Keratinocyte (primary cell): ENCODE measurements at regions not wholly inside any gene's neighbourhood (a gene's known extent, or its start where the extent isn't known, plus 50 kb on each side); places are given as distances from the start of the nearest gene placed in this dataset.
A peak's percentile ranks its signal among the peaks of the same experiment; 100 is the strongest.

Experiments
- DNase-seq: peaks from one replicate; pipeline ENCODE4 v3.0.0-alpha.2; 2011; ENCODE audit warnings: low read depth, missing footprints, low spot score
- FAIRE-seq: peaks from 2 replicates; lab custom pipeline; 2011; peaks lifted over from hg19 to GRCh38; lab: Jason Lieb, UNC
- H2AFZ ChIP-seq: 2 replicates; pipeline ENCODE4 v1.6.0; 2012; ENCODE audit warnings: low read length, control low read depth, inconsistent platforms; ENCODE audit not compliant: control insufficient read depth
- H3K27ac ChIP-seq: 2 replicates; pipeline ENCODE4 v1.5.1; 2011; ENCODE audit warnings: low read length; ENCODE audit not compliant: control insufficient read depth, insufficient read depth
- H3K27me3 ChIP-seq: 3 replicates; pipeline ENCODE4 v1.6.0; 2011; ENCODE audit warnings: low read length; ENCODE audit not compliant: control insufficient read depth, insufficient read depth; ENCODE audit errors: extremely low read depth
- H3K36me3 ChIP-seq, 2 experiments: 2 replicates in 1 of 2; 3 replicates in 1 of 2; pipeline ENCODE4 v1.5.1; 2011; ENCODE audit warnings: low read length in 2 of 2, mild to moderate bottlenecking in 1 of 2; ENCODE audit not compliant: control insufficient read depth in 2 of 2, insufficient read depth in 2 of 2; ENCODE audit errors: extremely low read depth in 1 of 2
- H3K4me1 ChIP-seq: 3 replicates; pipeline ENCODE4 v1.5.1; 2011; ENCODE audit warnings: low read length; ENCODE audit not compliant: control insufficient read depth, insufficient read depth; ENCODE audit errors: extremely low read depth
- H3K4me2 ChIP-seq: 3 replicates; pipeline ENCODE4 v1.6.0; 2011; ENCODE audit warnings: low read depth, low read length; ENCODE audit not compliant: control insufficient read depth, insufficient read depth; ENCODE audit errors: extremely low read depth
- H3K4me3 ChIP-seq, 3 experiments: fragments of 200-600 bp in 1 of 3; sonication (generic) in 1 of 3; 2 replicates in 2 of 3; 3 replicates in 1 of 3; pipeline ENCODE4 v1.5.1; 2011 to 2016; ENCODE audit warnings: low read length in 3 of 3, mild to moderate bottlenecking in 3 of 3, control low read depth in 2 of 3, inconsistent platforms in 1 of 3, low read depth in 1 of 3, mixed read lengths in 1 of 3, mixed run types in 1 of 3, moderate library complexity in 1 of 3; ENCODE audit not compliant: control insufficient read depth in 2 of 3, insufficient read depth in 2 of 3; ENCODE audit errors: extremely low read depth in 1 of 3
- H3K79me2 ChIP-seq: 2 replicates; pipeline ENCODE4 v1.6.0; 2012; ENCODE audit warnings: low read length; ENCODE audit not compliant: control insufficient read depth, insufficient read depth
- H3K9ac ChIP-seq: 3 replicates; pipeline ENCODE4 v1.6.0; 2011; ENCODE audit warnings: low read length; ENCODE audit not compliant: control insufficient read depth, insufficient read depth; ENCODE audit errors: extremely low read depth
- H3K9me1 ChIP-seq: 3 replicates; pipeline ENCODE4 v1.6.0; 2011; ENCODE audit warnings: low read length; ENCODE audit not compliant: control insufficient read depth, insufficient read depth; ENCODE audit errors: extremely low read depth
- H3K9me3 ChIP-seq: 2 replicates; pipeline ENCODE4 v1.5.1; 2012; ENCODE audit warnings: low read depth, low read length; ENCODE audit not compliant: control insufficient read depth
- H4K20me1 ChIP-seq: 3 replicates; pipeline ENCODE4 v1.6.0; 2011; ENCODE audit warnings: low read length; ENCODE audit not compliant: control insufficient read depth, insufficient read depth; ENCODE audit errors: extremely low read depth
- CTCF ChIP-seq, 3 experiments: IDR thresholded peaks in 1 of 3; conservative IDR thresholded peaks in 1 of 3; optimal IDR thresholded peaks in 1 of 3; 2 replicates in 2 of 3; 3 replicates in 1 of 3; pipeline versions ENCODE3 to v1.5.1; 2011; ENCODE audit warnings: low read length in 3 of 3, mild to moderate bottlenecking in 3 of 3, moderate library complexity in 2 of 3, control low read depth in 1 of 3, inconsistent platforms in 1 of 3; ENCODE audit not compliant: insufficient read depth in 2 of 3; ENCODE audit errors: extremely low read depth in 1 of 3
- EZH2 ChIP-seq: IDR thresholded peaks from one replicate; pipeline ENCODE4 v1.6.1; 2012; ENCODE audit warnings: inconsistent platforms, mild to moderate bottlenecking, low read length, moderate library complexity
- dilution Hi-C: fragments of 300-500 bp; cut with MboI; formaldehyde crosslinking; loops from one replicate; pipeline ENCODE4 v1.7.0; 2020; ENCODE audit warnings: low sequenced_read_pairs; ENCODE audit not compliant: extremely low pct_ligation_motif_present

- TF ChIP-seq EZH2 (no peak), CTCF (optimal IDR thresholded peaks at IDR 0.05 in 1 of 3, IDR thresholded peaks at IDR 0.05 in 1 of 3, conservative IDR thresholded peaks at IDR 0.05 in 1 of 3; ENCODE audit: extremely low read depth in 1 of 3, insufficient read depth in 2 of 3, low read length in 3 of 3) (no peak)
- Histone ChIP-seq H3K9me1 (no peaks in the 10 kb centered on the region), H3K27me3 (no peaks in the 10 kb centered on the region), H3K27ac (no peak overlapping the region), H3K9me3 (no peaks in the 10 kb centered on the region), H3K4me1 (peaks cover 14% of the 10 kb centered on the region), H3K4me3 (no peak overlapping the region), H4K20me1 (no peaks in the 10 kb centered on the region), H2AFZ (no peak overlapping the region), H3K36me3 (no peaks in the 10 kb centered on the region), H3K79me2 (no peaks in the 10 kb centered on the region), H3K9ac (no peak overlapping the region), H3K4me2 (no peak overlapping the region)
- DNase-seq (no peak), FAIRE-seq (no peak)
- dilution Hi-C loops, result no loop called here
Observed at GRCh38 chr12:92370828-92371227, 225.2 kb upstream of the BTG1 start.

- FAIRE-seq (no peak), DNase-seq (peak; percentile 45)
- dilution Hi-C loops, result no loop called here
- no peak overlapping the region for H3K4me2 ChIP-seq
- no peaks in the 10 kb centered on the region for H3K9me1 ChIP-seq
- TF ChIP-seq EZH2 (no peak), CTCF (optimal IDR thresholded peaks at IDR 0.05 in 1 of 3, IDR thresholded peaks at IDR 0.05 in 1 of 3, conservative IDR thresholded peaks at IDR 0.05 in 1 of 3; ENCODE audit: extremely low read depth in 1 of 3, insufficient read depth in 2 of 3, low read length in 3 of 3) (no peak)
- H3K27me3 ChIP-seq, result no peaks in the 10 kb centered on the region
- no peak overlapping the region for H3K4me3 ChIP-seq
- H3K79me2 ChIP-seq, result no peaks in the 10 kb centered on the region
- H2AFZ ChIP-seq, result no peak overlapping the region
- H3K4me1 ChIP-seq, result peaks cover 14% of the 10 kb centered on the region
- no peaks in the 10 kb centered on the region for H3K36me3 ChIP-seq
- no peaks in the 10 kb centered on the region for H4K20me1 ChIP-seq
- H3K27ac ChIP-seq, result no peak overlapping the region
- H3K9me3 ChIP-seq, result no peaks in the 10 kb centered on the region
- H3K9ac ChIP-seq, result no peak overlapping the region
Observed at GRCh38 chr12:92369636-92370035, 224.0 kb upstream of the BTG1 start.
